GM12878 (cell line): ENCODE measurements at regions not wholly inside any gene's neighbourhood (a gene's known extent, or its start where the extent isn't known, plus 50 kb on each side); places are given as distances from the start of the nearest gene placed in this dataset.

ENCODE experiments used
- ATAC-seq: fragments of 200-7000 bp; cut with Tn5 transposase; 3 replicates; pipeline ENCODE4 v1.9.1; 2020; ENCODE audit warnings: mild to moderate bottlenecking, moderate library complexity
- BruUV-seq: library from RNA; stranded (reverse); fragments of 400-500 nt; replicated peaks from 2 replicates; lab custom pipeline; 2021; lab: Mats Ljungman, UMichigan
- CTCF ChIA-PET: fragments of 300-600 bp; sonication (Branson Sonifier 250); formaldehyde crosslinking; extraction: SDS; loops from one replicate; lab custom pipeline; 2021; ENCODE audit warnings: inconsistent platforms; lab: Yijun Ruan, JAX
- POLR2A ChIA-PET: fragments of 350-600 bp; formaldehyde crosslinking; extraction: SDS; loops from one replicate; lab custom pipeline; 2021; ENCODE audit warnings: inconsistent platforms; lab: Charles Lee
- RAD21 ChIA-PET: fragments of 300-600 bp; sonication (Branson Sonifier 250); formaldehyde crosslinking; loops from one replicate; lab custom pipeline; 2023; ENCODE audit warnings: antibody characterized with exemption; ENCODE audit not compliant: unreplicated experiment; lab: Charles Lee
- SMC1A ChIA-PET: fragments of 300-600 bp; sonication (Branson Sonifier 250); formaldehyde crosslinking; loops from one replicate; lab custom pipeline; 2023; ENCODE audit not compliant: unreplicated experiment, uncharacterized antibody; lab: Charles Lee
- DNase-seq: peaks from one replicate; pipeline ENCODE4 v3.0.0-alpha.2; 2011; ENCODE audit warnings: low read depth, low spot score
- FAIRE-seq: peaks from 3 replicates; lab custom pipeline; 2011; peaks lifted over from hg19 to GRCh38; lab: Jason Lieb, UNC
- H2AFZ ChIP-seq: 2 replicates; pipeline ENCODE4 v1.6.0; 2011; ENCODE audit warnings: low read depth, low read length, control low read depth; ENCODE audit not compliant: control insufficient read depth
- H3K27ac ChIP-seq: 2 replicates; pipeline ENCODE4 v1.5.1; 2011; ENCODE audit warnings: control low read depth; ENCODE audit not compliant: control insufficient read depth, insufficient read depth
- H3K27me3 ChIP-seq, 2 experiments: replicated peaks in 1 of 2; 2 replicates each; pipeline versions ENCODE4 v1.6.0 to v1.6.1; 2011; ENCODE audit warnings: low read length in 1 of 2; ENCODE audit not compliant: control insufficient read depth in 2 of 2, insufficient read depth in 2 of 2
- H3K36me3 ChIP-seq, 2 experiments: 2 replicates each; pipeline ENCODE4 v1.5.1; 2011; ENCODE audit warnings: low read length in 1 of 2; ENCODE audit not compliant: control insufficient read depth in 2 of 2, insufficient read depth in 2 of 2
- H3K4me1 ChIP-seq: 2 replicates; pipeline ENCODE4 v1.6.1; 2011; ENCODE audit warnings: mild to moderate bottlenecking, low read length, moderate library complexity, mixed read lengths; ENCODE audit not compliant: control insufficient read depth, insufficient read depth
- H3K4me2 ChIP-seq: 2 replicates; pipeline ENCODE4 v1.6.0; 2011; ENCODE audit warnings: control low read depth; ENCODE audit not compliant: control insufficient read depth, insufficient read depth
- H3K4me3 ChIP-seq: fragments of 200-600 bp; sonication (generic); 2 replicates; pipeline ENCODE4 v1.5.1; 2016
- H3K79me2 ChIP-seq: 2 replicates; pipeline ENCODE4 v1.6.0; 2011; ENCODE audit warnings: low read length; ENCODE audit not compliant: control insufficient read depth, insufficient read depth
- H3K9ac ChIP-seq: 2 replicates; pipeline ENCODE4 v1.8.0; 2011; ENCODE audit warnings: low read length, control low read depth, mixed read lengths; ENCODE audit not compliant: control insufficient read depth, insufficient read depth
- H3K9me3 ChIP-seq: replicated peaks from 3 replicates; pipeline ENCODE4 v1.5.1; 2011; ENCODE audit warnings: mild to moderate bottlenecking, low read length; ENCODE audit not compliant: control insufficient read depth, insufficient read depth
- H4K20me1 ChIP-seq: 2 replicates; pipeline ENCODE4 v1.6.0; 2011; ENCODE audit not compliant: control insufficient read depth, insufficient read depth
- BCL11A ChIP-seq: IDR thresholded peaks from 2 replicates; pipeline ENCODE4 v1.6.1; 2011; ENCODE audit warnings: low read depth, low read length
- CREM ChIP-seq: IDR thresholded peaks from 2 replicates; pipeline ENCODE4 v1.6.1; 2014; ENCODE audit warnings: antibody characterized with exemption, low read depth
- DPF2 ChIP-seq: fragments of 450-650 bp; IDR thresholded peaks from 2 replicates; pipeline ENCODE4 v1.6.1; 2017; ENCODE audit warnings: mild to moderate bottlenecking
- HCFC1 ChIP-seq: fragments of 150-350 bp; IDR thresholded peaks from 2 replicates; pipeline ENCODE4 v1.6.1; 2014; ENCODE audit warnings: low read length
- HDAC6 ChIP-seq: fragments of 200-600 bp; sonication (generic); IDR thresholded peaks from one replicate; pipeline ENCODE4 v1.8.0; 2017; ENCODE audit warnings: antibody characterized with exemption; ENCODE audit not compliant: unreplicated experiment
- HDGF ChIP-seq: fragments of 450-650 bp; IDR thresholded peaks from 2 replicates; pipeline ENCODE4 v1.6.1; 2016; ENCODE audit warnings: antibody characterized with exemption
- NFXL1 ChIP-seq: fragments of 450-650 bp; IDR thresholded peaks from 2 replicates; pipeline ENCODE4 v1.6.1; 2017; ENCODE audit warnings: antibody characterized with exemption, mild to moderate bottlenecking, borderline replicate concordance
- POU2F2 ChIP-seq: IDR thresholded peaks from 3 replicates; pipeline ENCODE4 v1.6.1; 2011; ENCODE audit warnings: low read depth, mild to moderate bottlenecking, low read length, borderline replicate concordance
- RELA ChIP-seq: fragments of 450-650 bp; IDR thresholded peaks from 2 replicates; pipeline ENCODE4 v1.8.0; 2014; ENCODE audit warnings: borderline replicate concordance; ENCODE audit not compliant: partially characterized antibody
- SP1 ChIP-seq: IDR thresholded peaks from one replicate; pipeline ENCODE4 v1.6.1; 2011; ENCODE audit warnings: low read depth, low read length
- STAT1 ChIP-seq: fragments of 450-650 bp; conservative IDR thresholded peaks from 2 replicates; pipeline ENCODE4 v1.6.1; 2014; ENCODE audit warnings: antibody characterized with exemption, mild to moderate bottlenecking
- SUPT20H ChIP-seq: IDR thresholded peaks from 2 replicates; pipeline ENCODE4 v1.6.1; 2011; ENCODE audit warnings: low read depth, mild to moderate bottlenecking, low read length, moderate library complexity, borderline replicate concordance; ENCODE audit not compliant: control insufficient read depth
- TCF7 ChIP-seq: IDR thresholded peaks from 2 replicates; pipeline ENCODE4 v1.6.1; 2014; ENCODE audit warnings: antibody characterized with exemption, borderline replicate concordance
- YBX1 ChIP-seq: fragments of 450-650 bp; IDR thresholded peaks from 2 replicates; pipeline ENCODE4 v1.6.1; 2016; ENCODE audit warnings: antibody characterized with exemption
- in situ Hi-C: fragments of 300-500 bp; cut with MboI; formaldehyde crosslinking; loops from 9 replicates; pipeline ENCODE4 v1.14.3; 2018; ENCODE audit warnings: mixed read lengths
- intact Hi-C: fragments of 100-400 bp; cut with micrococcal nuclease; formaldehyde crosslinking; loops from one replicate; pipeline ENCODE4 v1.14.2; 2022; ENCODE audit not compliant: unreplicated experiment
- TF ChIP-seq, protein P1 (sequence below): fragments of 450-650 bp; IDR thresholded peaks from 2 replicates; pipeline ENCODE4 v1.6.1; 2017; ENCODE audit warnings: antibody characterized with exemption, mild to moderate bottlenecking, moderate library complexity
- TF ChIP-seq, protein P2 (sequence below): fragments of 450-650 bp; IDR thresholded peaks from 2 replicates; pipeline ENCODE4 v1.6.1; 2017; ENCODE audit warnings: mild to moderate bottlenecking, moderate library complexity
- TF ChIP-seq, protein P3 (sequence below): fragments of 450-650 bp; formaldehyde crosslinking; IDR thresholded peaks from 2 replicates; pipeline ENCODE4 v1.4.0; 2020; ENCODE audit warnings: mild to moderate bottlenecking, moderate library complexity

DNA sequence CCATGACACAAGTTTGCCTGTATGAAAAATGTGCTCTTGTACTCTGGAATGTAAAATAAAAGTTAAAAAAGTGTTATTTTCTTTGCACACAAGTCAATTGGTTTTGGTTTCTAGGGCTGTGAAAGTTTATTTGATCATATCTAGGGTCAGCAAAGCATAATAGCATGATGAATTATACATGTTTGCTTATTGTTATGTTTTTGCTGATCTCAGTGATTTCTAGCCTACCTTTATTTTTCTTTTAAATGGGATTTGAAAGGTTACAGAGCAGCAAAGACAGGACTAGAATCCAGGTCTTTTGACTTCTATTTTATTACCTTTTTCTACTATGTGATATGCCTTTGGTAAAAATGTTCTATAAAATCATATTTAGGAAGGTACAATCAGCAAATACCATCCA is 481.0 kb downstream of the PRR32 start:
- no peaks in the 10 kb centered on the region for H4K20me1 ChIP-seq
- no peaks in the 10 kb centered on the region for H3K27me3 ChIP-seq
- BruUV-seq, result no TSS peak
- CTCF ChIA-PET, result no interaction called here
- intact Hi-C loops (no loop called here), in situ Hi-C loops (no loop called here)
- no peak overlapping the region for H3K9ac ChIP-seq
- H3K4me1 ChIP-seq, result no peaks in the 10 kb centered on the region
- H3K4me2 ChIP-seq, result no peak overlapping the region
- no peaks in the 10 kb centered on the region for H3K79me2 ChIP-seq
- no peaks in the 10 kb centered on the region for H3K9me3 ChIP-seq
- no peak overlapping the region for H3K27ac ChIP-seq
- H2AFZ ChIP-seq, result no peak overlapping the region
- no peak for DNase-seq
- H3K36me3 ChIP-seq, result no peaks in the 10 kb centered on the region
- RAD21 ChIA-PET, result no interaction called here
- no peak for ATAC-seq
- no peak for FAIRE-seq
- POLR2A ChIA-PET, result no interaction called here
- no peak overlapping the region for H3K4me3 ChIP-seq
- SMC1A ChIA-PET, result no interaction called here
- TF ChIP-seq POU2F2 (no peak), RELA (no peak), TCF7 (no peak), BCL11A (no peak), SP1 (no peak), STAT1 (no peak), HDAC6 (no peak), YBX1 (no peak), SUPT20H (no peak), NFXL1 (no peak), CREM (no peak), HCFC1 (no peak), HDGF (no peak), DPF2 (no peak)
- TF ChIP-seq, protein P1, sequence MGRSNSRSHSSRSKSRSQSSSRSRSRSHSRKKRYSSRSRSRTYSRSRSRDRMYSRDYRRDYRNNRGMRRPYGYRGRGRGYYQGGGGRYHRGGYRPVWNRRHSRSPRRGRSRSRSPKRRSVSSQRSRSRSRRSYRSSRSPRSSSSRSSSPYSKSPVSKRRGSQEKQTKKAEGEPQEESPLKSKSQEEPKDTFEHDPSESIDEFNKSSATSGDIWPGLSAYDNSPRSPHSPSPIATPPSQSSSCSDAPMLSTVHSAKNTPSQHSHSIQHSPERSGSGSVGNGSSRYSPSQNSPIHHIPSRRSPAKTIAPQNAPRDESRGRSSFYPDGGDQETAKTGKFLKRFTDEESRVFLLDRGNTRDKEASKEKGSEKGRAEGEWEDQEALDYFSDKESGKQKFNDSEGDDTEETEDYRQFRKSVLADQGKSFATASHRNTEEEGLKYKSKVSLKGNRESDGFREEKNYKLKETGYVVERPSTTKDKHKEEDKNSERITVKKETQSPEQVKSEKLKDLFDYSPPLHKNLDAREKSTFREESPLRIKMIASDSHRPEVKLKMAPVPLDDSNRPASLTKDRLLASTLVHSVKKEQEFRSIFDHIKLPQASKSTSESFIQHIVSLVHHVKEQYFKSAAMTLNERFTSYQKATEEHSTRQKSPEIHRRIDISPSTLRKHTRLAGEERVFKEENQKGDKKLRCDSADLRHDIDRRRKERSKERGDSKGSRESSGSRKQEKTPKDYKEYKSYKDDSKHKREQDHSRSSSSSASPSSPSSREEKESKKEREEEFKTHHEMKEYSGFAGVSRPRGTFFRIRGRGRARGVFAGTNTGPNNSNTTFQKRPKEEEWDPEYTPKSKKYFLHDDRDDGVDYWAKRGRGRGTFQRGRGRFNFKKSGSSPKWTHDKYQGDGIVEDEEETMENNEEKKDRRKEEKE, result no peak
- TF ChIP-seq, protein P2, sequence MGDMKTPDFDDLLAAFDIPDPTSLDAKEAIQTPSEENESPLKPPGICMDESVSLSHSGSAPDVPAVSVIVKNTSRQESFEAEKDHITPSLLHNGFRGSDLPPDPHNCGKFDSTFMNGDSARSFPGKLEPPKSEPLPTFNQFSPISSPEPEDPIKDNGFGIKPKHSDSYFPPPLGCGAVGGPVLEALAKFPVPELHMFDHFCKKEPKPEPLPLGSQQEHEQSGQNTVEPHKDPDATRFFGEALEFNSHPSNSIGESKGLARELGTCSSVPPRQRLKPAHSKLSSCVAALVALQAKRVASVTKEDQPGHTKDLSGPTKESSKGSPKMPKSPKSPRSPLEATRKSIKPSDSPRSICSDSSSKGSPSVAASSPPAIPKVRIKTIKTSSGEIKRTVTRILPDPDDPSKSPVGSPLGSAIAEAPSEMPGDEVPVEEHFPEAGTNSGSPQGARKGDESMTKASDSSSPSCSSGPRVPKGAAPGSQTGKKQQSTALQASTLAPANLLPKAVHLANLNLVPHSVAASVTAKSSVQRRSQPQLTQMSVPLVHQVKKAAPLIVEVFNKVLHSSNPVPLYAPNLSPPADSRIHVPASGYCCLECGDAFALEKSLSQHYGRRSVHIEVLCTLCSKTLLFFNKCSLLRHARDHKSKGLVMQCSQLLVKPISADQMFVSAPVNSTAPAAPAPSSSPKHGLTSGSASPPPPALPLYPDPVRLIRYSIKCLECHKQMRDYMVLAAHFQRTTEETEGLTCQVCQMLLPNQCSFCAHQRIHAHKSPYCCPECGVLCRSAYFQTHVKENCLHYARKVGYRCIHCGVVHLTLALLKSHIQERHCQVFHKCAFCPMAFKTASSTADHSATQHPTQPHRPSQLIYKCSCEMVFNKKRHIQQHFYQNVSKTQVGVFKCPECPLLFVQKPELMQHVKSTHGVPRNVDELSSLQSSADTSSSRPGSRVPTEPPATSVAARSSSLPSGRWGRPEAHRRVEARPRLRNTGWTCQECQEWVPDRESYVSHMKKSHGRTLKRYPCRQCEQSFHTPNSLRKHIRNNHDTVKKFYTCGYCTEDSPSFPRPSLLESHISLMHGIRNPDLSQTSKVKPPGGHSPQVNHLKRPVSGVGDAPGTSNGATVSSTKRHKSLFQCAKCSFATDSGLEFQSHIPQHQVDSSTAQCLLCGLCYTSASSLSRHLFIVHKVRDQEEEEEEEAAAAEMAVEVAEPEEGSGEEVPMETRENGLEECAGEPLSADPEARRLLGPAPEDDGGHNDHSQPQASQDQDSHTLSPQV, result no peak
- TF ChIP-seq, protein P3, sequence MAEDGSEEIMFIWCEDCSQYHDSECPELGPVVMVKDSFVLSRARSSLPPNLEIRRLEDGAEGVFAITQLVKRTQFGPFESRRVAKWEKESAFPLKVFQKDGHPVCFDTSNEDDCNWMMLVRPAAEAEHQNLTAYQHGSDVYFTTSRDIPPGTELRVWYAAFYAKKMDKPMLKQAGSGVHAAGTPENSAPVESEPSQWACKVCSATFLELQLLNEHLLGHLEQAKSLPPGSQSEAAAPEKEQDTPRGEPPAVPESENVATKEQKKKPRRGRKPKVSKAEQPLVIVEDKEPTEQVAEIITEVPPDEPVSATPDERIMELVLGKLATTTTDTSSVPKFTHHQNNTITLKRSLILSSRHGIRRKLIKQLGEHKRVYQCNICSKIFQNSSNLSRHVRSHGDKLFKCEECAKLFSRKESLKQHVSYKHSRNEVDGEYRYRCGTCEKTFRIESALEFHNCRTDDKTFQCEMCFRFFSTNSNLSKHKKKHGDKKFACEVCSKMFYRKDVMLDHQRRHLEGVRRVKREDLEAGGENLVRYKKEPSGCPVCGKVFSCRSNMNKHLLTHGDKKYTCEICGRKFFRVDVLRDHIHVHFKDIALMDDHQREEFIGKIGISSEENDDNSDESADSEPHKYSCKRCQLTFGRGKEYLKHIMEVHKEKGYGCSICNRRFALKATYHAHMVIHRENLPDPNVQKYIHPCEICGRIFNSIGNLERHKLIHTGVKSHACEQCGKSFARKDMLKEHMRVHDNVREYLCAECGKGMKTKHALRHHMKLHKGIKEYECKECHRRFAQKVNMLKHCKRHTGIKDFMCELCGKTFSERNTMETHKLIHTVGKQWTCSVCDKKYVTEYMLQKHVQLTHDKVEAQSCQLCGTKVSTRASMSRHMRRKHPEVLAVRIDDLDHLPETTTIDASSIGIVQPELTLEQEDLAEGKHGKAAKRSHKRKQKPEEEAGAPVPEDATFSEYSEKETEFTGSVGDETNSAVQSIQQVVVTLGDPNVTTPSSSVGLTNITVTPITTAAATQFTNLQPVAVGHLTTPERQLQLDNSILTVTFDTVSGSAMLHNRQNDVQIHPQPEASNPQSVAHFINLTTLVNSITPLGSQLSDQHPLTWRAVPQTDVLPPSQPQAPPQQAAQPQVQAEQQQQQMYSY, result no peak
